ENCODE measurements at regions not wholly inside any gene's neighbourhood (a gene's known extent, or its start where the extent isn't known, plus 50 kb on each side); places are given as distances from the start of the nearest gene placed in this dataset.

DNA sequence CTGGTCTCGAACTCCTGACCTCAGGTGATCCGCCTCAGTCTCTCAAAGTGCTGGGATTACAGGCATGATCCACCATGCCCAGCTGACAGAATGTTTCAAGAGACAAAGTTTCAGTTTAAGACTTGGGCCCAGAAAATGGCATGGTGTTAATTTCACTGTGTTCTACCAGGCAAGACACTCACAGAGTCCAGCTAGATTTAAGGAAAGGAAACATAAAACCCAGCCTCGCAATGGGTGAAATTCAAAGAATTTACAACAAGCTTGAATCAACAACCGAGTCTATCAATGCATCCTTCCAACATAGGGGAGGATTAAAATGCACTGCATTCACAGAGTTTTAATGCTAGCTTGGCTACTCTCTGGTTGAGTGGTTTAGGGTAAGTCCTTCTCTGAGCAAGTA lies 764.0 kb downstream of the XPNPEP1 start:
- TF ChIP-seq, protein P1, sequence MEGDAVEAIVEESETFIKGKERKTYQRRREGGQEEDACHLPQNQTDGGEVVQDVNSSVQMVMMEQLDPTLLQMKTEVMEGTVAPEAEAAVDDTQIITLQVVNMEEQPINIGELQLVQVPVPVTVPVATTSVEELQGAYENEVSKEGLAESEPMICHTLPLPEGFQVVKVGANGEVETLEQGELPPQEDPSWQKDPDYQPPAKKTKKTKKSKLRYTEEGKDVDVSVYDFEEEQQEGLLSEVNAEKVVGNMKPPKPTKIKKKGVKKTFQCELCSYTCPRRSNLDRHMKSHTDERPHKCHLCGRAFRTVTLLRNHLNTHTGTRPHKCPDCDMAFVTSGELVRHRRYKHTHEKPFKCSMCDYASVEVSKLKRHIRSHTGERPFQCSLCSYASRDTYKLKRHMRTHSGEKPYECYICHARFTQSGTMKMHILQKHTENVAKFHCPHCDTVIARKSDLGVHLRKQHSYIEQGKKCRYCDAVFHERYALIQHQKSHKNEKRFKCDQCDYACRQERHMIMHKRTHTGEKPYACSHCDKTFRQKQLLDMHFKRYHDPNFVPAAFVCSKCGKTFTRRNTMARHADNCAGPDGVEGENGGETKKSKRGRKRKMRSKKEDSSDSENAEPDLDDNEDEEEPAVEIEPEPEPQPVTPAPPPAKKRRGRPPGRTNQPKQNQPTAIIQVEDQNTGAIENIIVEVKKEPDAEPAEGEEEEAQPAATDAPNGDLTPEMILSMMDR (IDR thresholded peaks at IDR 0.05), result no peak
- TF ChIP-seq POLR2A (IDR thresholded peaks at IDR 0.05), result no peak

All from testis (tissue), 2 donors.